ENCODE measurements at regions not wholly inside any gene's neighbourhood (a gene's known extent, or its start where the extent isn't known, plus 50 kb on each side); places are given as distances from the start of the nearest gene placed in this dataset.

DNA sequence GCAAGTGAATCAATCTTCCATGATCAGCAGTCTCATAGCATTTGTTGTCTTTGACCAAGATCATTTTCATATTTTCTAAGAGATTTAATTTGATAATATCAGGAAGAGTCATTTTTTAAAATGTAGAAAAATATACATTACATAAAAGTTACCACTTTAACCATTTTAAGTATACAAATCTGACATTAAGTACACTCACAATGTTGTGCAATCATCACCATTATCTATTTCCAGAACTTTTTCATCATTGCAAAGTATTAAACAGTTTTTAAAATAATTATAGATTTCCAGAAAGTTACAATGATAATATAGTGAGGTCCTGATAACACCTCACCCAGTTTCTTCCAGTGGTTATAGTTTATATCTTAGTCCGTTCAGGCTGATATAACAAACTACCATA is 222.5 kb upstream of the RHOBTB1 start:
- TF ChIP-seq, protein P1, sequence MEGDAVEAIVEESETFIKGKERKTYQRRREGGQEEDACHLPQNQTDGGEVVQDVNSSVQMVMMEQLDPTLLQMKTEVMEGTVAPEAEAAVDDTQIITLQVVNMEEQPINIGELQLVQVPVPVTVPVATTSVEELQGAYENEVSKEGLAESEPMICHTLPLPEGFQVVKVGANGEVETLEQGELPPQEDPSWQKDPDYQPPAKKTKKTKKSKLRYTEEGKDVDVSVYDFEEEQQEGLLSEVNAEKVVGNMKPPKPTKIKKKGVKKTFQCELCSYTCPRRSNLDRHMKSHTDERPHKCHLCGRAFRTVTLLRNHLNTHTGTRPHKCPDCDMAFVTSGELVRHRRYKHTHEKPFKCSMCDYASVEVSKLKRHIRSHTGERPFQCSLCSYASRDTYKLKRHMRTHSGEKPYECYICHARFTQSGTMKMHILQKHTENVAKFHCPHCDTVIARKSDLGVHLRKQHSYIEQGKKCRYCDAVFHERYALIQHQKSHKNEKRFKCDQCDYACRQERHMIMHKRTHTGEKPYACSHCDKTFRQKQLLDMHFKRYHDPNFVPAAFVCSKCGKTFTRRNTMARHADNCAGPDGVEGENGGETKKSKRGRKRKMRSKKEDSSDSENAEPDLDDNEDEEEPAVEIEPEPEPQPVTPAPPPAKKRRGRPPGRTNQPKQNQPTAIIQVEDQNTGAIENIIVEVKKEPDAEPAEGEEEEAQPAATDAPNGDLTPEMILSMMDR (IDR thresholded peaks at IDR 0.05; ENCODE audit: low read depth, low read length, missing input control): no peak
- TF ChIP-seq, protein P2, sequence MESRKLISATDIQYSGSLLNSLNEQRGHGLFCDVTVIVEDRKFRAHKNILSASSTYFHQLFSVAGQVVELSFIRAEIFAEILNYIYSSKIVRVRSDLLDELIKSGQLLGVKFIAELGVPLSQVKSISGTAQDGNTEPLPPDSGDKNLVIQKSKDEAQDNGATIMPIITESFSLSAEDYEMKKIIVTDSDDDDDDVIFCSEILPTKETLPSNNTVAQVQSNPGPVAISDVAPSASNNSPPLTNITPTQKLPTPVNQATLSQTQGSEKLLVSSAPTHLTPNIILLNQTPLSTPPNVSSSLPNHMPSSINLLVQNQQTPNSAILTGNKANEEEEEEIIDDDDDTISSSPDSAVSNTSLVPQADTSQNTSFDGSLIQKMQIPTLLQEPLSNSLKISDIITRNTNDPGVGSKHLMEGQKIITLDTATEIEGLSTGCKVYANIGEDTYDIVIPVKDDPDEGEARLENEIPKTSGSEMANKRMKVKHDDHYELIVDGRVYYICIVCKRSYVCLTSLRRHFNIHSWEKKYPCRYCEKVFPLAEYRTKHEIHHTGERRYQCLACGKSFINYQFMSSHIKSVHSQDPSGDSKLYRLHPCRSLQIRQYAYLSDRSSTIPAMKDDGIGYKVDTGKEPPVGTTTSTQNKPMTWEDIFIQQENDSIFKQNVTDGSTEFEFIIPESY (IDR thresholded peaks at IDR 0.05): no peak
- TF ChIP-seq, protein P3, sequence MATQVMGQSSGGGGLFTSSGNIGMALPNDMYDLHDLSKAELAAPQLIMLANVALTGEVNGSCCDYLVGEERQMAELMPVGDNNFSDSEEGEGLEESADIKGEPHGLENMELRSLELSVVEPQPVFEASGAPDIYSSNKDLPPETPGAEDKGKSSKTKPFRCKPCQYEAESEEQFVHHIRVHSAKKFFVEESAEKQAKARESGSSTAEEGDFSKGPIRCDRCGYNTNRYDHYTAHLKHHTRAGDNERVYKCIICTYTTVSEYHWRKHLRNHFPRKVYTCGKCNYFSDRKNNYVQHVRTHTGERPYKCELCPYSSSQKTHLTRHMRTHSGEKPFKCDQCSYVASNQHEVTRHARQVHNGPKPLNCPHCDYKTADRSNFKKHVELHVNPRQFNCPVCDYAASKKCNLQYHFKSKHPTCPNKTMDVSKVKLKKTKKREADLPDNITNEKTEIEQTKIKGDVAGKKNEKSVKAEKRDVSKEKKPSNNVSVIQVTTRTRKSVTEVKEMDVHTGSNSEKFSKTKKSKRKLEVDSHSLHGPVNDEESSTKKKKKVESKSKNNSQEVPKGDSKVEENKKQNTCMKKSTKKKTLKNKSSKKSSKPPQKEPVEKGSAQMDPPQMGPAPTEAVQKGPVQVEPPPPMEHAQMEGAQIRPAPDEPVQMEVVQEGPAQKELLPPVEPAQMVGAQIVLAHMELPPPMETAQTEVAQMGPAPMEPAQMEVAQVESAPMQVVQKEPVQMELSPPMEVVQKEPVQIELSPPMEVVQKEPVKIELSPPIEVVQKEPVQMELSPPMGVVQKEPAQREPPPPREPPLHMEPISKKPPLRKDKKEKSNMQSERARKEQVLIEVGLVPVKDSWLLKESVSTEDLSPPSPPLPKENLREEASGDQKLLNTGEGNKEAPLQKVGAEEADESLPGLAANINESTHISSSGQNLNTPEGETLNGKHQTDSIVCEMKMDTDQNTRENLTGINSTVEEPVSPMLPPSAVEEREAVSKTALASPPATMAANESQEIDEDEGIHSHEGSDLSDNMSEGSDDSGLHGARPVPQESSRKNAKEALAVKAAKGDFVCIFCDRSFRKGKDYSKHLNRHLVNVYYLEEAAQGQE (IDR thresholded peaks at IDR 0.05): no peak
- TF ChIP-seq RXRA (IDR thresholded peaks at IDR 0.05) (no peak), JUND (IDR thresholded peaks at IDR 0.05) (no peak), TAF1 (conservative IDR thresholded peaks at IDR 0.05) (no peak), FOXA1 (IDR thresholded peaks at IDR 0.05) (no peak)
- TF ChIP-seq, protein P4, sequence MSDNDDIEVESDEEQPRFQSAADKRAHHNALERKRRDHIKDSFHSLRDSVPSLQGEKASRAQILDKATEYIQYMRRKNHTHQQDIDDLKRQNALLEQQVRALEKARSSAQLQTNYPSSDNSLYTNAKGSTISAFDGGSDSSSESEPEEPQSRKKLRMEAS (IDR thresholded peaks at IDR 0.05): no peak

Data from liver (tissue), 3 donors.